ENCODE measurements at regions not wholly inside any gene's neighbourhood (a gene's known extent, or its start where the extent isn't known, plus 50 kb on each side); places are given as distances from the start of the nearest gene placed in this dataset.

GRCh38 chr12:76282744-76283143 lies 65.5 kb downstream of the BBS10 start:
- no peak for TF ChIP-seq CTCF (IDR thresholded peaks at IDR 0.05; ENCODE audit: partially characterized antibody, unreplicated experiment)
- Mint-ChIP-seq H3K4me1 (ENCODE audit: low read depth, unreplicated experiment) (no peaks in the 10 kb centered on the region), H3K27me3 (ENCODE audit: unreplicated experiment) (peaks cover 1% of the 10 kb centered on the region), H3K9me3 (ENCODE audit: unreplicated experiment) (no peaks in the 10 kb centered on the region), H3K4me3 (ENCODE audit: unreplicated experiment) (no peak overlapping the region), H3K36me3 (ENCODE audit: unreplicated experiment) (no peaks in the 10 kb centered on the region), H3K27ac (ENCODE audit: unreplicated experiment) (no peak overlapping the region)
- no peak for DNase-seq

- no peaks in the 10 kb centered on the region for H3K36me3 Mint-ChIP-seq (ENCODE audit: unreplicated experiment)
- H3K27me3 Mint-ChIP-seq (ENCODE audit: unreplicated experiment) = peaks cover 1% of the 10 kb centered on the region
Measured at GRCh38 chr12:76277480-76277879, 70.7 kb downstream of the BBS10 start.

GRCh38 chr12:76276499-76277151 lies 71.6 kb downstream of the BBS10 start:
- Mint-ChIP-seq H3K36me3 (ENCODE audit: unreplicated experiment) (no peaks in the 10 kb centered on the region), H3K4me1 (ENCODE audit: low read depth, unreplicated experiment) (no peaks in the 10 kb centered on the region), H3K4me3 (ENCODE audit: unreplicated experiment) (no peak overlapping the region), H3K27me3 (ENCODE audit: unreplicated experiment) (no peaks in the 10 kb centered on the region), H3K9me3 (ENCODE audit: unreplicated experiment) (no peaks in the 10 kb centered on the region), H3K27ac (ENCODE audit: unreplicated experiment) (no peak overlapping the region)
- no peak for DNase-seq
- TF ChIP-seq CTCF (IDR thresholded peaks at IDR 0.05; ENCODE audit: partially characterized antibody, unreplicated experiment) = no peak

More at GRCh38 chr12:76277480-76277879, 70.7 kb downstream of the BBS10 start:
- TF ChIP-seq CTCF (IDR thresholded peaks at IDR 0.05; ENCODE audit: partially characterized antibody, unreplicated experiment) = no peak
- Mint-ChIP-seq H3K27ac (ENCODE audit: unreplicated experiment) (no peak overlapping the region), H3K4me1 (ENCODE audit: low read depth, unreplicated experiment) (no peaks in the 10 kb centered on the region), H3K9me3 (ENCODE audit: unreplicated experiment) (no peaks in the 10 kb centered on the region), H3K4me3 (ENCODE audit: unreplicated experiment) (no peak overlapping the region)
- DNase-seq = no peak

- no peak for TF ChIP-seq CTCF (IDR thresholded peaks at IDR 0.05; ENCODE audit: partially characterized antibody, unreplicated experiment)
- Mint-ChIP-seq H3K27ac (ENCODE audit: unreplicated experiment) (no peak overlapping the region), H3K36me3 (ENCODE audit: unreplicated experiment) (no peaks in the 10 kb centered on the region), H3K9me3 (ENCODE audit: unreplicated experiment) (no peaks in the 10 kb centered on the region), H3K4me3 (ENCODE audit: unreplicated experiment) (no peak overlapping the region), H3K4me1 (ENCODE audit: low read depth, unreplicated experiment) (no peaks in the 10 kb centered on the region), H3K27me3 (ENCODE audit: unreplicated experiment) (no peaks in the 10 kb centered on the region)
- no peak for DNase-seq
Measured at GRCh38 chr12:76275511-76276093, 72.6 kb downstream of the BBS10 start.

GRCh38 chr12:76274420-76275083 lies 73.7 kb downstream of the BBS10 start:
- Mint-ChIP-seq H3K9me3 (ENCODE audit: unreplicated experiment) (no peaks in the 10 kb centered on the region), H3K27me3 (ENCODE audit: unreplicated experiment) (no peaks in the 10 kb centered on the region), H3K4me1 (ENCODE audit: low read depth, unreplicated experiment) (no peaks in the 10 kb centered on the region), H3K36me3 (ENCODE audit: unreplicated experiment) (no peaks in the 10 kb centered on the region), H3K4me3 (ENCODE audit: unreplicated experiment) (no peak overlapping the region), H3K27ac (ENCODE audit: unreplicated experiment) (no peak overlapping the region)
- DNase-seq = no peak
- TF ChIP-seq CTCF (IDR thresholded peaks at IDR 0.05; ENCODE audit: partially characterized antibody, unreplicated experiment) = no peak
